ENCODE measurements at regions not wholly inside any gene's neighbourhood (a gene's known extent, or its start where the extent isn't known, plus 50 kb on each side); places are given as distances from the start of the nearest gene placed in this dataset.

DNA sequence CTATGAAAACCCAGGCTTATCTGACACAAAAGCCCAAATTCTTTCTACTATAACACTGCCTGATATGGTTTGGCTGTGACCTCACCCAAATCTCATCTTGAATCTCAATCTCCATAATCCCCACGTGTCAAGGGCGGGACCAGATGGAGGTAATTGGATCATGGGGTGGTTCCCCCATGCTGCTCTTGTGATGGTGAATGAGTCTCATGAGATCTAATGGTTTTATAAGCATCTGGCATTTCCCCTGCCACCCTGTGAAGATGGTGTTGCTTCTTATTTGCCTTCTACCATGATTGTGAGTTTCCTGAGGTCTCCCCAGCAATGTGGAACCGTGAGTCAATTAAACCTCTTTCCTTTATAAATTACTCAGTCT, 123.3 kb upstream of the USP24 start:
- DNase-seq (ENCODE audit: low spot score) = no peak

GRCh38 chr1:55337801-55338447, 122.8 kb upstream of the USP24 start:
- DNase-seq (ENCODE audit: low spot score) = no peak

- DNase-seq (ENCODE audit: low spot score) = no peak
Measured at GRCh38 chr1:55334797-55335196, 119.6 kb upstream of the USP24 start.

- DNase-seq (ENCODE audit: low spot score) = no peak
Measured at GRCh38 chr1:55334160-55334559, 119.0 kb upstream of the USP24 start.

DNA sequence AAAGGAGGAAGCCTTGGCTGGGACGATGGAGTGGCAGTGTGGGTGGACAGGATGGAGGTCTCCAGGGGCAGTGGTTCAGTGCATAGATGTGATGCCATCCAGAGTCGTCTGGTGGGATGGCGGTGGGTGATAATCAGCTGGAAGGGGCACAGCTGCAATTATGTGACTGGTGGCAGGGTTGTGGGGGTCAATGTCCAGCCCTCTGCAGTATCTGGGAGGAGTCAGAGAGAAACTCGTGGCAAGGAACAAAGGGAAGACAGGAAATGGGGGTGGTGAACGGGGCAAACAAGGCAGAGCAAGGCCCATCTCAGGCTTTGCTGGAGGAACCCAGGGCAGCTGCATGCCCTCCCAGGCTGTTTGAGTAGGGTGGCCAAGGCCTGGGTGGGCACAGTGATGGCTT, 118.3 kb upstream of the USP24 start:
- no peak for DNase-seq (ENCODE audit: low spot score)

DNA sequence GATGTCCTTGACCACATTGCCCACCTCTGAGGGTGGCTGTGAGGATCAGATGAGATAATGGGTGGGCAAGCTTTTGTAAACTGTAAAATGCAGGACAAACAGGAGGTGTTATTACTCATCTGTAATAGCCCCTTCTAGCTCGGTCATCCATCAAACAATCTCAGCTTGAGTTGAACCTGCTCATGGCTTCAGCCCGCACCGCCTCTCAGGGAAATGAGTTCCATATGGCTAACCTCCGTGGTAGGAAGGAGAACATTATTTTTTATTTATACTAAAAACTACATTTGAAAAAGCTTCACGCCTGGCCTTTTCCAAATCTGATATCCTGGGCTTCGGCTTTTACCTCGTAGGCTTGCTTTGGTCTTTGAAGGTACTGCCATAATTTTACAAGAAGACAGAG, 116.2 kb upstream of the USP24 start:
- no peak for DNase-seq (ENCODE audit: low spot score)

- no peak for DNase-seq (ENCODE audit: low spot score)
Measured at GRCh38 chr1:55329808-55330432, 114.8 kb upstream of the USP24 start.

GRCh38 chr1:55329091-55329490, 113.9 kb upstream of the USP24 start:
- DNase-seq (ENCODE audit: low spot score) = no peak

DNA sequence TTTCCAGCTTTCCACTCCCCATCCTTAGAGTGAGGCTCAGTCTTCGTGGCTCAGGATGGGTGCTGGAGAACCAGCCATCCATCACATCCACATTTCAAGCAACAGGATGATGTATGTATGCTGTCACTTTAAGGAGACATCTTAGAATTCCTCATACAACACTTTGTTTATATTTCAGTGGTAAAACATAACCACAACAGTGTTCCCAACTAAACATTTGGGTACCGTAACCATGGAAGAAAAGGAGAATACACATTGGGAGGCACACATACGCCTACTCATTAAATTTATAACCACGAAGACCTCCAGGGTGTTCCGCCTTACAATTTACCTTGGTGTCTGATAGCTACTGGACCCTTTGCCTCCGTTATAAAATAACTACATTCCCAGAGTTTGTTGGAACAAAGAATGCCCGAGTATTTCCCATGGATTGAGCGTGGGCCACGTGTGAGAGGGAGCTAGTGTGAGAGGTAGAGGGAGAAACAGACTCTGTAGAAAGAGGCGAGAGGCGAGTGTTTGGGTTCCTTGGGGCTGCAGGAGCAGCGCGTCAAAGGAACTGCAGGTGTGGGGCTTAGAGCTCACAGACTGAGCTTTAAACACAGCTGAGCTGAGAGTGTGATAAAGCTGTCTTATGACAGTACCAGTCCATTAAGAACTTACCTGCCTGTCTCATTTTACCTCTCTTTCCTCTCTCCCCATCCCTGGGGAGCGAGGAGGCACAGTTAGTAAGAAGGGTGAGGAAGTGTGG, 111.5 kb upstream of the USP24 start:
- DNase-seq (ENCODE audit: low spot score) = no peak

- DNase-seq (ENCODE audit: low spot score) = no peak
Measured at GRCh38 chr1:55323760-55324159, 108.6 kb upstream of the USP24 start.

DNA sequence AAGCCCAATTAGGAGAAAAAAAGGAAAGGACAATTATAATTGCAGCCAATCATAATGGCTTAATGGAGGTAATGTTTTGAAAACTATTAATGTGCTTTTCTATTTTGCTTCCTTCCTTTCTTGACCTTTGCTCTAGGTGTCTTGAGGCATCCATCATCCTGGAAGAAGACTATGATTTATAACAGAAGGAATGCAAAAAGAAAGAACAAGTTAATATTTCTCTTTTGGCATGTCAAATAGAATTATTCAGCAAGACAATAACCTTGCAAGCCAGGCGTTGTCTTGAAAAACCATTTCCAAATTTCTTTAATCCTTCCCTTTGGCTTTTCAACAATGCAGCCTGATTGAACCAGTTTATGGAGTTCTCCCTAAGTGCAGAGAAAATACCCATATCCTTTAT, 107.7 kb upstream of the USP24 start:
- no peak for DNase-seq (ENCODE audit: low spot score)

DNA sequence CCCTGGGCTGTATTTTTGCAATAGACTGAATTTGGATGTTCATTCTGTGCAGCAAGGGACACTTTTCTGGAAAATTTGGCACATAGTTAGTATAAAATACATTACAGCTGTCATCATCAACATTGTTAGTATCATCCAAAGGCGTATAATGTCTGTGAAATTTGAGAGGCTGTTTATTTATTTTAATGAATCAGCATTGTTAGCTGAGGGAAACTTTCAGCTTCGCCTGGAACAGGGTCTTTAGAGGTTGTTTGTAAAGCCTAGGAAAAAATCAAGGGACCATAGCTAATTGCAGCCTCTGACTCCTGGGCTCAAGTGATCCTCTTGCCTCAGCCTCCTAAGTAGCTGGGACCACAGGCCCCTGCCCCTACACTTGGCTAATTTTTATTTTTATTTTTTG, 106.8 kb upstream of the USP24 start:
- no peak for DNase-seq (ENCODE audit: low spot score)

DNA sequence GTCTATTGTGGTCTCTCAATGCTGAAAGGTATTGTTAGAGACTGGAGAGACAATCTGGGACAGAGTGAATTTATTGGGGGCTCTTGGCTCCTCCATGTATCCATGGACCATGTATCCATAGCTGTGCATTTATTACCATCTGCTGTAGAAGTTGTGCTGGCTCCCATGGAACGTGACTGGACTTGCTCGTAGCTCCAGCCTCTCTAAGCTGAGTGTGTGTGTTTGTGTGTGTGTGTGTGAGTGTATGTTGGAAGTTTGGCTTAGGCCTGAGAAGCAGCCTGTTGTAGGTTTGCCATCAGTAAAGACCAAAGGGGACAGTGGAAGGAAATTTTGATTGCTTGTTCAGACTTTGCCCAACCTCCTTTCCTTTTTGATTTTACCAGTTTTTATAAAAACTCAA, 105.7 kb upstream of the USP24 start:
- DNase-seq (ENCODE audit: low spot score) = no peak

- DNase-seq (ENCODE audit: low spot score) = no peak
Measured at GRCh38 chr1:55318116-55318817, 103.1 kb upstream of the USP24 start.

- no peak for DNase-seq (ENCODE audit: low spot score)
Measured at GRCh38 chr1:55317673-55318072, 102.5 kb upstream of the USP24 start.

- DNase-seq (ENCODE audit: low spot score) = no peak
Measured at GRCh38 chr1:55316947-55317662, 101.9 kb upstream of the USP24 start.

GRCh38 chr1:55316502-55316901, 101.3 kb upstream of the USP24 start:
- no peak for DNase-seq (ENCODE audit: low spot score)

- no peak for DNase-seq (ENCODE audit: low spot score)
Measured at GRCh38 chr1:55315552-55315951, 100.4 kb upstream of the USP24 start.

DNA sequence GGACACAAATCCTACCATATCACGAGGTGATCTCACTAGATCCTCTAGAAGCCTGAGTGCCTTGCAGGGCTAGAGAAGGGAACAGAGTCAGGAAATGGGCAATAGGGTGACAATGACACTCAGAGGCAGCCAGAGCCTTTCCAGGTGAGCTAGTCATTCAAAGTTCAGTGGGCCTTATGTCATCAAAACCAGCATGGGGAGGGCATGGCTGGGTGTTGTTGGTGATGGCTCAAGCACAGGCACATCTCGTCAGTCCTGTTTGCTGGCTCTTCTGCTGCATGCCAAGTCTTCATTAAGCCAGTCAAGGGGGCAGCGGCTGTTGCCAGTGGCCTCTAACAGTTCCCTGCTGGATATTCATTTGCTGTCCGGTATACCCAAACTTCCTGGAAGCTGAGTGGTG, 99.6 kb upstream of the USP24 start:
- DNase-seq (ENCODE audit: low spot score) = no peak

GRCh38 chr1:55313903-55314302, 98.7 kb upstream of the USP24 start:
- DNase-seq (ENCODE audit: low spot score) = no peak

DNA sequence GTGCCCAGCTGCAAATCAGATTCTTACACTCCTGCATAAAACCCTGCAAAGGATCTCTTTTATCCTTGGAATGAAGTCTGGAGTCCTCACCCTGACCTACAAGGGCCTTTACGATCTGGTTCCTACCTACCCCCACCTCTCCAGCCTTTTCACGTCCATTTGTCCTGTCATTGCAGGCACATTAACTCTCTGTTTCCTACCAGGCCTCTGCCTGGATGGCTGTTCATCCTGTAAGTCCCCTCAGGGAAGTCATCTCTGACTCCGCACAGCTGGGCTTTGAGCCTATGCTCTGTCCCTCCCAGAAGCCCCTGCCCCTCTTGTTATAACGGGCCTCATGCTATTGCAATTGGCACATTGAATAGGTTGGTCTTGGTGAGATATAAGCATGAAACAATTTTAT, 96.8 kb upstream of the USP24 start:
- no peak for DNase-seq (ENCODE audit: low spot score)

- DNase-seq (ENCODE audit: low spot score) = no peak
Measured at GRCh38 chr1:55311057-55311641, 96.0 kb upstream of the USP24 start.
